CD4-positive, alpha-beta T cell treated with Interleukin-6 for 4 hours (primary cell): ENCODE measurements at regions not wholly inside any gene's neighbourhood (a gene's known extent, or its start where the extent isn't known, plus 50 kb on each side); places are given as distances from the start of the nearest gene placed in this dataset.

ENCODE experiments used
- DNase-seq: peaks from one replicate; pipeline ENCODE4 v3.0.0-alpha.2; 2020; ENCODE audit warnings: mixed read lengths

- no peak for DNase-seq
Measured at GRCh38 chr1:14055442-14056223, 355.6 kb downstream of the PRDM2 start.

GRCh38 chr1:14057640-14058039 lies 357.7 kb downstream of the PRDM2 start:
- no peak for DNase-seq

- no peak for DNase-seq
Measured at GRCh38 chr1:14061204-14061603, 361.2 kb downstream of the PRDM2 start.

- no peak for DNase-seq
Measured at GRCh38 chr1:14061722-14062121, 361.7 kb downstream of the PRDM2 start.

GRCh38 chr1:14062669-14063068 lies 362.7 kb downstream of the PRDM2 start:
- DNase-seq: no peak

GRCh38 chr1:14064649-14065442 lies 364.9 kb downstream of the PRDM2 start:
- no peak for DNase-seq

- DNase-seq: no peak
Measured at GRCh38 chr1:14065486-14065885, 365.5 kb downstream of the PRDM2 start.

GRCh38 chr1:14067036-14067435 lies 367.0 kb downstream of the PRDM2 start:
- DNase-seq: no peak

- no peak for DNase-seq
Measured at GRCh38 chr1:14067711-14068110, 367.7 kb downstream of the PRDM2 start.

GRCh38 chr1:14071581-14071980 lies 371.6 kb downstream of the PRDM2 start:
- no peak for DNase-seq

- DNase-seq: no peak
Measured at GRCh38 chr1:14080653-14081052, 380.7 kb downstream of the PRDM2 start.

GRCh38 chr1:14082331-14082730 lies 382.3 kb downstream of the PRDM2 start:
- no peak for DNase-seq

GRCh38 chr1:14083277-14083676 lies 383.3 kb downstream of the PRDM2 start:
- DNase-seq: no peak

- no peak for DNase-seq
Measured at GRCh38 chr1:14083706-14084105, 383.7 kb downstream of the PRDM2 start.

- DNase-seq: no peak
Measured at GRCh38 chr1:14090062-14090461, 390.1 kb downstream of the PRDM2 start.

GRCh38 chr1:14090531-14090930 lies 390.5 kb downstream of the PRDM2 start:
- no peak for DNase-seq

GRCh38 chr1:14094611-14095400 lies 394.8 kb downstream of the PRDM2 start:
- no peak for DNase-seq

GRCh38 chr1:14098294-14098913 lies 398.4 kb downstream of the PRDM2 start:
- no peak for DNase-seq

GRCh38 chr1:14100444-14100843 lies 400.5 kb downstream of the PRDM2 start:
- no peak for DNase-seq

GRCh38 chr1:14100919-14101318 lies 400.9 kb downstream of the PRDM2 start:
- DNase-seq: no peak

- DNase-seq: no peak
Measured at GRCh38 chr1:14102180-14102579, 402.2 kb downstream of the PRDM2 start.

GRCh38 chr1:14103878-14104430 lies 404.0 kb downstream of the PRDM2 start:
- no peak for DNase-seq

GRCh38 chr1:14106126-14106525 lies 406.1 kb downstream of the PRDM2 start:
- no peak for DNase-seq
